ENCODE measurements at regions not wholly inside any gene's neighbourhood (a gene's known extent, or its start where the extent isn't known, plus 50 kb on each side); places are given as distances from the start of the nearest gene placed in this dataset.

- TF ChIP-seq, protein P1, sequence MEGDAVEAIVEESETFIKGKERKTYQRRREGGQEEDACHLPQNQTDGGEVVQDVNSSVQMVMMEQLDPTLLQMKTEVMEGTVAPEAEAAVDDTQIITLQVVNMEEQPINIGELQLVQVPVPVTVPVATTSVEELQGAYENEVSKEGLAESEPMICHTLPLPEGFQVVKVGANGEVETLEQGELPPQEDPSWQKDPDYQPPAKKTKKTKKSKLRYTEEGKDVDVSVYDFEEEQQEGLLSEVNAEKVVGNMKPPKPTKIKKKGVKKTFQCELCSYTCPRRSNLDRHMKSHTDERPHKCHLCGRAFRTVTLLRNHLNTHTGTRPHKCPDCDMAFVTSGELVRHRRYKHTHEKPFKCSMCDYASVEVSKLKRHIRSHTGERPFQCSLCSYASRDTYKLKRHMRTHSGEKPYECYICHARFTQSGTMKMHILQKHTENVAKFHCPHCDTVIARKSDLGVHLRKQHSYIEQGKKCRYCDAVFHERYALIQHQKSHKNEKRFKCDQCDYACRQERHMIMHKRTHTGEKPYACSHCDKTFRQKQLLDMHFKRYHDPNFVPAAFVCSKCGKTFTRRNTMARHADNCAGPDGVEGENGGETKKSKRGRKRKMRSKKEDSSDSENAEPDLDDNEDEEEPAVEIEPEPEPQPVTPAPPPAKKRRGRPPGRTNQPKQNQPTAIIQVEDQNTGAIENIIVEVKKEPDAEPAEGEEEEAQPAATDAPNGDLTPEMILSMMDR (IDR thresholded peaks at IDR 0.05): no peak
- TF ChIP-seq EP300 (IDR thresholded peaks at IDR 0.05): no peak
These were observed 308.4 kb downstream of the MSX2 start for GRCh38 chr5:175032741-175033151.

Data from ovary (tissue), 3 donors.